MM.1S (cell line): ENCODE measurements at regions not wholly inside any gene's neighbourhood (a gene's known extent, or its start where the extent isn't known, plus 50 kb on each side); places are given as distances from the start of the nearest gene placed in this dataset.

Experiments
- DNase-seq: peaks from one replicate; pipeline ENCODE4 v3.0.0-alpha.2; 2015
- H2AFZ ChIP-seq: fragments of 300-600 bp; sonication (generic); 2 replicates; pipeline ENCODE4 v1.6.0; 2016; ENCODE audit warnings: antibody characterized with exemption, low read length
- H3F3A ChIP-seq: fragments of 300-600 bp; sonication (generic); 2 replicates; pipeline ENCODE4 v1.6.1; 2016; ENCODE audit warnings: mild to moderate bottlenecking, antibody characterized with exemption, low read length, moderate library complexity, mixed read lengths; ENCODE audit not compliant: insufficient read depth
- H3K27ac ChIP-seq: fragments of 300-600 bp; sonication (generic); 2 replicates; pipeline ENCODE4 v1.5.1; 2016; ENCODE audit warnings: mild to moderate bottlenecking, low read length
- H3K27me3 ChIP-seq: fragments of 300-600 bp; sonication (generic); replicated peaks from 2 replicates; pipeline ENCODE4 v1.6.0; 2016; ENCODE audit warnings: low read length; ENCODE audit not compliant: insufficient read depth
- H3K36me3 ChIP-seq: fragments of 300-600 bp; sonication (generic); replicated peaks from 2 replicates; pipeline ENCODE4 v1.6.1; 2016; ENCODE audit warnings: mild to moderate bottlenecking, low read length, mixed read lengths; ENCODE audit not compliant: insufficient read depth
- H3K4me1 ChIP-seq: fragments of 300-600 bp; sonication (generic); 2 replicates; pipeline ENCODE4 v1.6.1; 2016; ENCODE audit warnings: low read length, mixed read lengths
- H3K4me2 ChIP-seq: fragments of 300-600 bp; sonication (generic); 2 replicates; pipeline ENCODE4 v1.6.0; 2016; ENCODE audit warnings: low read depth, low read length
- H3K4me3 ChIP-seq: fragments of 300-600 bp; sonication (generic); 2 replicates; pipeline ENCODE4 v1.5.1; 2016; ENCODE audit warnings: low read length, mixed read lengths
- H3K79me2 ChIP-seq: fragments of 300-600 bp; sonication (generic); 2 replicates; pipeline ENCODE4 v1.6.1; 2016; ENCODE audit warnings: mixed run types, low read length, mixed read lengths
- H3K9ac ChIP-seq: fragments of 300-600 bp; sonication (generic); 2 replicates; pipeline ENCODE4 v1.6.1; 2016; ENCODE audit warnings: low read length, mixed read lengths
- H3K9me2 ChIP-seq: fragments of 300-600 bp; sonication (generic); replicated peaks from 2 replicates; pipeline ENCODE4 v1.6.1; 2016; ENCODE audit warnings: mild to moderate bottlenecking, low read length, mixed read lengths; ENCODE audit not compliant: insufficient read depth
- H3K9me3 ChIP-seq: fragments of 300-600 bp; sonication (generic); replicated peaks from 2 replicates; pipeline ENCODE4 v1.6.1; 2016; ENCODE audit warnings: mild to moderate bottlenecking, low read length, mixed read lengths; ENCODE audit not compliant: insufficient read depth
- H4K20me1 ChIP-seq: fragments of 300-600 bp; sonication (generic); 2 replicates; pipeline ENCODE4 v1.6.1; 2016; ENCODE audit warnings: mild to moderate bottlenecking, low read length, moderate library complexity, mixed read lengths; ENCODE audit not compliant: insufficient read depth
- EZH2 ChIP-seq: fragments of 300-600 bp; sonication (generic); optimal IDR thresholded peaks from 2 replicates; pipeline ENCODE3; 2017; ENCODE audit warnings: low read depth, mild to moderate bottlenecking, antibody characterized with exemption, low read length, mixed read lengths
- EZH2phosphoT487 ChIP-seq: fragments of 300-600 bp; sonication (generic); IDR thresholded peaks from 2 replicates; pipeline ENCODE4 v1.6.1; 2018; ENCODE audit warnings: antibody characterized with exemption, low read length
- TF ChIP-seq, protein P1 (sequence below): fragments of 300-600 bp; sonication (generic); IDR thresholded peaks from 2 replicates; pipeline ENCODE4 v1.5.1; 2016; ENCODE audit warnings: antibody characterized with exemption, low read length, mixed read lengths

DNA sequence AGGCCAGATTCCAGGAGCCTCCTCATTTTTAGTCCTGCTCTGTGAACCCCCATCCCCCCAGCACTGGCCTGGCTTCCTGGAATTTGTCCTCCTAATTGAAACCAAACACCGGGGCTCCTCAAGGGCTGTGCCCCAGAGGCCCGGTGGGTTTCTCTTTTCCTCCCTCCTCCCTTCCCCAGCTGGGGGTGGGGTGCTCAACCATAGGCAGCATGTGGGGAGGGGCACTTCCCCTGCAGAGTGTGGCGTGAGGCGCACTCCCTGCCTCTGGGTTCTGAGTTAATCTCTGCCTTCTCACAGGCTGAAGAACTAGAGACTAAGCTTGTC is 67.5 kb upstream of the ACOT11 start:
- Histone ChIP-seq H3K4me2 (no peak overlapping the region), H3K9me2 (no peaks in the 10 kb centered on the region), H3K36me3 (no peaks in the 10 kb centered on the region), H2AFZ (no peak overlapping the region), H3K27ac (no peak overlapping the region), H3K9me3 (no peaks in the 10 kb centered on the region), H3K9ac (no peak overlapping the region), H3K79me2 (no peaks in the 10 kb centered on the region), H4K20me1 (no peaks in the 10 kb centered on the region), H3F3A (no peaks in the 10 kb centered on the region), H3K4me3 (no peak overlapping the region), H3K27me3 (0 out of 2 replicates have a peak, but pooled peaks cover 6% of the 10 kb centered on the region), H3K4me1 (no peaks in the 10 kb centered on the region)
- TF ChIP-seq EZH2 (no peak), EZH2phosphoT487 (no peak)
- TF ChIP-seq, protein P1, sequence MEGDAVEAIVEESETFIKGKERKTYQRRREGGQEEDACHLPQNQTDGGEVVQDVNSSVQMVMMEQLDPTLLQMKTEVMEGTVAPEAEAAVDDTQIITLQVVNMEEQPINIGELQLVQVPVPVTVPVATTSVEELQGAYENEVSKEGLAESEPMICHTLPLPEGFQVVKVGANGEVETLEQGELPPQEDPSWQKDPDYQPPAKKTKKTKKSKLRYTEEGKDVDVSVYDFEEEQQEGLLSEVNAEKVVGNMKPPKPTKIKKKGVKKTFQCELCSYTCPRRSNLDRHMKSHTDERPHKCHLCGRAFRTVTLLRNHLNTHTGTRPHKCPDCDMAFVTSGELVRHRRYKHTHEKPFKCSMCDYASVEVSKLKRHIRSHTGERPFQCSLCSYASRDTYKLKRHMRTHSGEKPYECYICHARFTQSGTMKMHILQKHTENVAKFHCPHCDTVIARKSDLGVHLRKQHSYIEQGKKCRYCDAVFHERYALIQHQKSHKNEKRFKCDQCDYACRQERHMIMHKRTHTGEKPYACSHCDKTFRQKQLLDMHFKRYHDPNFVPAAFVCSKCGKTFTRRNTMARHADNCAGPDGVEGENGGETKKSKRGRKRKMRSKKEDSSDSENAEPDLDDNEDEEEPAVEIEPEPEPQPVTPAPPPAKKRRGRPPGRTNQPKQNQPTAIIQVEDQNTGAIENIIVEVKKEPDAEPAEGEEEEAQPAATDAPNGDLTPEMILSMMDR: no peak
- DNase-seq: no peak

DNA sequence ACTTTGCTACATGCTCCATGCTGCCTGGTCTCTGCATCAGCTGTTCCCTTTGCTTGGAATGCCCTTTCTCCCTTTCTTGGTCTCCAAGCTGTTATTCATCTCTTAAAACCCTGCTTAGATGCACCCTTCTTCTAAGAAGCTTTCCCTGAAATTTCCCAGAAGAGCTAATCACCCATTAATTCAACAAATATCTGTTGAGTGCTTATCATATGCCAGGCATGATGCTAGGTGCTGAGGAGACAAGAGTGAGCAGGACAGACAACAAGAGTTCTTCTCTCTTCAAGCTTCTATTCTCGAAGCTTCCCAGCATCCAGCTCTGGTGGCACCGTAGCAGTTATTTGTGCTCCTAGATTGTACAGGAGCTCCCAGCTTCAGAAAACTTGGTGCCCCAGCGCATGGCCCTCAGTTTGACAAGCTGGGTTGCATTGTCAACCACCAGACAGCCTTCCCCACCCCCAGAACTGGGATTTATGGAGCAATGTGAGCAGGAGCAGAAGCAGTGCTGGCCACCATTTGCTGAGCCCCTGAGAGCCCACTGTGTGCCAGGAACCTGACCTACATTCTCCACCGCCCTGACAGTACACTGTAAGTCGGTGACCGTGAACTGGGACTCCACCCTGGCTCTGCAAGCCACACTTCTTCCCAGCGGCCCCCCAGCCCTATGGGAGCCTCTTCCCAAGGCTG is 68.0 kb upstream of the ACOT11 start:
- no peaks in the 10 kb centered on the region for H3K79me2 ChIP-seq
- no peak overlapping the region for H3K27ac ChIP-seq
- no peaks in the 10 kb centered on the region for H3K9me3 ChIP-seq
- H3K9me2 ChIP-seq: no peaks in the 10 kb centered on the region
- no peaks in the 10 kb centered on the region for H4K20me1 ChIP-seq
- 0 out of 2 replicates have a peak, but pooled peaks cover 6% of the 10 kb centered on the region for H3K27me3 ChIP-seq
- no peak for TF ChIP-seq EZH2
- TF ChIP-seq, protein P1: no peak
- no peak for TF ChIP-seq EZH2phosphoT487
- H3K4me1 ChIP-seq: no peaks in the 10 kb centered on the region
- no peaks in the 10 kb centered on the region for H3K36me3 ChIP-seq
- no peak for DNase-seq
- H3K9ac ChIP-seq: no peak overlapping the region
- no peak overlapping the region for H3K4me3 ChIP-seq
- H3K4me2 ChIP-seq: no peak overlapping the region
- H3F3A ChIP-seq: no peaks in the 10 kb centered on the region
- H2AFZ ChIP-seq: no peak overlapping the region

- Histone ChIP-seq H3K36me3 (no peaks in the 10 kb centered on the region), H3K79me2 (no peaks in the 10 kb centered on the region), H3K4me1 (no peaks in the 10 kb centered on the region)
These were observed 68.8 kb upstream of the ACOT11 start for GRCh38 chr1:54479251-54479650.

More at GRCh38 chr1:54479251-54479650, 68.8 kb upstream of the ACOT11 start:
- no peak overlapping the region for H3K9ac ChIP-seq
- no peak overlapping the region for H3K4me2 ChIP-seq
- DNase-seq: no peak
- H3K9me3 ChIP-seq: no peaks in the 10 kb centered on the region
- H3K27me3 ChIP-seq: peaks cover 7% of the 10 kb centered on the region; the same call in 1 of the 2 replicates
- H3K9me2 ChIP-seq: no peaks in the 10 kb centered on the region
- no peak overlapping the region for H2AFZ ChIP-seq
- no peaks in the 10 kb centered on the region for H4K20me1 ChIP-seq
- H3K4me3 ChIP-seq: no peak overlapping the region
- no peak overlapping the region for H3K27ac ChIP-seq
- TF ChIP-seq EZH2: no peak
- no peak for TF ChIP-seq EZH2phosphoT487
- TF ChIP-seq, protein P1: no peak
- no peaks in the 10 kb centered on the region for H3F3A ChIP-seq
